BLaER1 (cell line): ENCODE measurements at regions not wholly inside any gene's neighbourhood (a gene's known extent, or its start where the extent isn't known, plus 50 kb on each side); places are given as distances from the start of the nearest gene placed in this dataset.
"Not testable (repeated sequence)": the region's sequence is repeated elsewhere in the genome, so short reads cannot be mapped to it uniquely, and the experiment has no call there.

Source experiments
- H3K27ac ChIP-seq: shearing (Covaris generic); formaldehyde crosslinking; 2 replicates; pipeline ENCODE4 v1.8.1; 2022
- H3K27me3 ChIP-seq: shearing (Covaris generic); formaldehyde crosslinking; 2 replicates; pipeline ENCODE4 v1.8.1; 2022
- H3K36me3 ChIP-seq: shearing (Covaris generic); formaldehyde crosslinking; 2 replicates; pipeline ENCODE4 v1.8.1; 2022
- H3K4me1 ChIP-seq: shearing (Covaris generic); formaldehyde crosslinking; 2 replicates; pipeline ENCODE4 v1.8.1; 2022
- H3K4me2 ChIP-seq: shearing (Covaris generic); formaldehyde crosslinking; 2 replicates; pipeline ENCODE4 v1.8.1; 2022
- H3K4me3 ChIP-seq: shearing (Covaris generic); formaldehyde crosslinking; 2 replicates; pipeline ENCODE4 v1.8.1; 2022
- H3K9ac ChIP-seq: shearing (Covaris generic); formaldehyde crosslinking; 2 replicates; pipeline ENCODE4 v1.8.1; 2022
- H3K9me3 ChIP-seq: shearing (Covaris generic); formaldehyde crosslinking; 2 replicates; pipeline ENCODE4 v1.8.1; 2022
- H4K20me1 ChIP-seq: shearing (Covaris generic); formaldehyde crosslinking; 2 replicates; pipeline ENCODE4 v1.8.1; 2022
- Cebpa-rat ChIP-seq: shearing (Covaris generic); IDR thresholded peaks from 2 replicates; pipeline ENCODE4 v1.8.1; 2022

DNA sequence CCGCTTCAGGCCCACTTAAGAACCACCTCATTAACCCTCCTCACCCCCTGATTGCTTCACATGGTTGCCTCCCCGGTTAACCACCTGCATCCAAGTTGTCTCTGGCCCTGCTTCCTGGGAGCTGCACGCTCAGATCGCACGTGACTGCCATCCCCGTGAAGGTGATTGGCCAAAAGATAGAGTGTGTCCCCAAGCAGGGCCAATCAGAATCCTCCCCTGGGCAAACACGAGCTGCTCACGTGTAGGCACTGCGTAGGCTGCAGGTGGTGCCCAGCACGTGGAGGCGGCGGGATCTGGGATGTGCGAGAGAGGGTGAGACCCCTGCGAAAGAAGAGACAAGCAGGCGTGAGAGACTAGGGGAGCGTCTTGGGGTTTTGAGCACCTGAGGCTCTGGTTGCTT lies 111.8 kb upstream of the CRHR1 start:
- TF ChIP-seq Cebpa-rat: no peak
- no peak overlapping the region for H3K4me2 ChIP-seq
- H3K4me3 ChIP-seq: no peak overlapping the region
- no peaks in the 10 kb centered on the region for H4K20me1 ChIP-seq
- no peak overlapping the region for H3K27ac ChIP-seq
- H3K9me3 ChIP-seq: no peaks in the 10 kb centered on the region
- H3K27me3 ChIP-seq: no peaks in the 10 kb centered on the region
- H3K9ac ChIP-seq: no peak overlapping the region
- no peaks in the 10 kb centered on the region for H3K4me1 ChIP-seq
- no peaks in the 10 kb centered on the region for H3K36me3 ChIP-seq

DNA sequence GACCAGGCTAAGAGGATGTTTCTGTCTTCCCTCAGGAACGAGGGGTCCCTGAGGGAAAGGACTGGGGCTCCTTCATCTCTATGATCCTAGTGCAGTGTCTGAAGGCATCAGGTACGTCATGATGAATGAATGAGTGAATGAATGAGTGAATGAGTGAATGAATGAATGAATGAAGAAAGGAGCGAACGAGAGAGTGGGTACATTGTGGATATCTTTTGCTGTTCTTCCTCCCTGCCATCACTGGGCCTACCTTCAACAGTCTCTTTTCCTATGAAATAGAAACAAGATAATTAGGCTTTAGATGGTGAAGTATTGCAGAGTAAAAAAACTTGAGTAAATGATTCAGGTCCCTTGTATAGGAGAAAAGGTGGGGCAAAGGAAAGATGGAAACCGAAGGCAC lies 111.3 kb upstream of the CRHR1 start:
- H3K27ac ChIP-seq: no peak overlapping the region
- H4K20me1 ChIP-seq: no peaks in the 10 kb centered on the region
- H3K36me3 ChIP-seq: no peaks in the 10 kb centered on the region
- H3K9me3 ChIP-seq: no peaks in the 10 kb centered on the region
- no peak for TF ChIP-seq Cebpa-rat
- no peak overlapping the region for H3K4me3 ChIP-seq
- H3K4me1 ChIP-seq: no peaks in the 10 kb centered on the region
- no peak overlapping the region for H3K4me2 ChIP-seq
- no peak overlapping the region for H3K9ac ChIP-seq
- no peaks in the 10 kb centered on the region for H3K27me3 ChIP-seq

DNA sequence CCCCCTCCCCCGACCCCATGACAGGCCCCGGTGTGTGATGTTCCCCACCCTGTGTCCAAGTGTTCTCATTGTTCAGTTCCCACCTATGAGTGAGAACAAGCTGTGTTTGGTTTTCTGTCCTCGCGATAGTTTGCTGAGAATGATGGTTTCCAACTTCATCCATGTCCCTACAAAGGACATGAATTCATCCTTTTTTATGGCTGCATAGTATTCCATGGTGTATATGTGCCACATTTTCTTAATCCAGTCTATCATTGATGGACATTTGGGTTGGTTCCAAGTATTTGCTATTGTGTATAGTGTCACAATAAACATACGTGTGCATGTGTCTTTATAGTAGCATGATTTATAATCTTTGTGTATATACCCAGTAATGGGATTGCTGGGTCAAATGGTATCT lies 110.4 kb upstream of the CRHR1 start:
- H3K27ac ChIP-seq, H4K20me1 ChIP-seq, H3K4me3 ChIP-seq, H3K9ac ChIP-seq, H3K27me3 ChIP-seq, H3K9me3 ChIP-seq, H3K4me1 ChIP-seq, H3K4me2 ChIP-seq, H3K36me3 ChIP-seq: not testable (repeated sequence)

DNA sequence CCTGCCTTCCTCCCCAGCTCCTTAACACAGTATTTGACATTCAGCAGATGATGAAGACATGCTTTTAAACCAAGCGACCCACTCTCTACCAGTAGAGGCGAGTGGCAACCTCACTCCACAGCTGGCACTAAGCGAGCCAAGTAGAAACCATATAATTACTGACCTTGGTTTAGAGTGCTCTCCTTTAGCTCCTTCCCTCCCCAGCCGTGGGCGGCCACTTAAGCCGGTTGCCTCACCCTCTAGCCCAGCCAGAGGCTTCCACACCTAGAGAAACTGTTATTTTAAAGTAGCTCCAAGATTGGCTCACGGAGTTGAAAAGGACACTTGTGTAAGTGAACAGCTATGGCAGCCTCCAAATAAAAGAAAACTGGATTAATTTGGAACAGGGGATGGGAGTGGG lies 109.1 kb upstream of the CRHR1 start:
- H3K9me3 ChIP-seq: no peaks in the 10 kb centered on the region
- H4K20me1 ChIP-seq: no peaks in the 10 kb centered on the region
- no peak overlapping the region for H3K4me3 ChIP-seq
- H3K9ac ChIP-seq: no peak overlapping the region
- no peak overlapping the region for H3K27ac ChIP-seq
- H3K4me2 ChIP-seq: no peak overlapping the region
- no peaks in the 10 kb centered on the region for H3K4me1 ChIP-seq
- no peaks in the 10 kb centered on the region for H3K36me3 ChIP-seq
- no peaks in the 10 kb centered on the region for H3K27me3 ChIP-seq
- no peak for TF ChIP-seq Cebpa-rat

DNA sequence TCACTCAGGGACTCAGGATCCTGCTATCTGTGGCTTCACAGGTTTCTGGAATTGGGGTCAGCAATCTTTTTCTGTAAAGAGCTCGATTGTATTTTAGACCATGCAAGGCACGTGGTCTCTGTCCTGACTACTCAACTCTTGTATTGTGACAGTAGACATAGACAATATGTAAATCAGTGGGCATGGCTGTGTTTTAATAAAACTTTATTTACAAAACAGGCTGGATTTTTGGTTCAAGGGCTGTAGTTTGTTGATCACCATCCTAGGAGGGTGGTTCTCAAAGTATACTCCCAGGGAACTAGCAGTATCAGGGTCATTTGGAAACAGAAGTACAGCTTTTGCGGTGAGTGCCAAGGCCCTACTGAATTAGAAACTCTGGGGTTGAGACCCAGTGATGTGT lies 108.2 kb upstream of the CRHR1 start:
- H4K20me1 ChIP-seq: no peaks in the 10 kb centered on the region
- H3K4me1 ChIP-seq: no peaks in the 10 kb centered on the region
- H3K9me3 ChIP-seq: no peaks in the 10 kb centered on the region
- no peaks in the 10 kb centered on the region for H3K27me3 ChIP-seq
- no peak overlapping the region for H3K4me3 ChIP-seq
- H3K36me3 ChIP-seq: no peaks in the 10 kb centered on the region
- TF ChIP-seq Cebpa-rat: no peak
- H3K4me2 ChIP-seq: no peak overlapping the region
- no peak overlapping the region for H3K27ac ChIP-seq
- no peak overlapping the region for H3K9ac ChIP-seq

DNA sequence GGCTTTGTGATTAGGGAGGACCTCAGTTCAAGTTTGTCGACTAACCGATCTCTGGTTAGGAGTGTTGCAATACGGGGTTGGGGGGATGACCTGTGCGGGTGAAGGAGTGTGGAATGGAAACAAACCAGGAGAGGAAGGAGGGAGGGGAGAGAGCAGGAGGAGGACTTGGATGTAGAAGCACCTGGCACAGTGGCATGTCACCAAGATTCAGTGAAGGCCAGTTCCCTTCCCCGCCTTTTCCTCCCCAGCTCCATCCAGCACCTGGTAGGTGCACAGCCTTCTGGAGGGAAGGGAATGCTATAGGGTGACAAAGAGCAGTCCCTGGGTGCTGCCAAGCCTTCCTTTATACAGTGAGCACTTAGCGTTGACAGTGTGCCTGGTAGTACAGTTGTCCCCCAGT lies 107.4 kb upstream of the CRHR1 start:
- no peak overlapping the region for H3K27ac ChIP-seq

DNA sequence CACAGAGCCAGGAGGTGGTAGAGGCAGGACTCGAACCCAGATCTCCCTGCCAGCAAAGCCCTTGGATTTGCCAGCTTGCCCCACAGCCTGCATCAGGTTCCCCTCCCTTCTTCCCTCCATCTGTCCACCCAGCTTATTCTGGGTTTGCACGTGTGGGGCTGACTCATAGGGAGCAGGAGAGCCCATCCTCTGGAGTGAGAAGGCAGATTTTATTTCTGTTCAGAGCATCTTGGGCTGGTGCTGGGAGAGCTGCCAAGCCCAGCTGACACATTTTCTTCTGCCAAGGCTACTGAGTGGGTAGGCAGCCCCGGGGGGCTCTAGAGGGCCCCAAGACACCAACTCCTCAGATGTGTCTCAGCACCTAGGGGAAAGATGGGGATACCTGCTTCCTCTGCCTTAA lies 106.3 kb upstream of the CRHR1 start:
- H3K4me3 ChIP-seq: no peak overlapping the region
- no peak overlapping the region for H3K27ac ChIP-seq
- TF ChIP-seq Cebpa-rat: no peak
- no peaks in the 10 kb centered on the region for H3K27me3 ChIP-seq
- H3K36me3 ChIP-seq: no peaks in the 10 kb centered on the region
- H3K9me3 ChIP-seq: no peaks in the 10 kb centered on the region
- H3K4me1 ChIP-seq: no peaks in the 10 kb centered on the region
- H3K4me2 ChIP-seq: no peak overlapping the region
- H3K9ac ChIP-seq: no peak overlapping the region
- H4K20me1 ChIP-seq: no peaks in the 10 kb centered on the region

More for the DNA sequence above, 107.4 kb upstream of the CRHR1 start:
- H3K9me3 ChIP-seq: no peaks in the 10 kb centered on the region
- H3K4me1 ChIP-seq: no peaks in the 10 kb centered on the region
- no peaks in the 10 kb centered on the region for H4K20me1 ChIP-seq
- no peak for TF ChIP-seq Cebpa-rat
- no peak overlapping the region for H3K4me3 ChIP-seq
- no peak overlapping the region for H3K9ac ChIP-seq
- no peak overlapping the region for H3K4me2 ChIP-seq
- no peaks in the 10 kb centered on the region for H3K27me3 ChIP-seq
- no peaks in the 10 kb centered on the region for H3K36me3 ChIP-seq

DNA sequence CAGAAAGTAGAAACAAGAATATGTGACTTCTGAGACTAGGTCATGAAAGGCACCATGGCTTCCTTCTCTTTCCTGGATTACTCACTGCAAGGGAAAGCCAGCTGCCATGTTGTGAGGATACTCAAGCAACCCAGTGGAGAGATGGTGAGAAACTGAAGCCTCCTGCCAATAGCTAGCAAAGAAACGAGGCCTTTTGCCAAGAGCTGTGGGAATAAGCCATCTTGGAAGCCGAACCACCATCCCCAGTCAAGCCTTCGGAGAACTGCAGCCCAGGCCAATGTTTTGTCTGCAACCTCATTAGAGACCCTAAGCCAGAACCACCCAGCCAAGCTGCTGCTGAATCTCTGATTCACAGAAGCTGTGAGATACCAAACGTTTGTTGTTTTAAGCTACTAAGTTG lies 104.7 kb upstream of the CRHR1 start:
- no peaks in the 10 kb centered on the region for H3K36me3 ChIP-seq
- no peak for TF ChIP-seq Cebpa-rat
- no peak overlapping the region for H3K4me3 ChIP-seq
- no peak overlapping the region for H3K4me2 ChIP-seq
- no peak overlapping the region for H3K27ac ChIP-seq
- no peaks in the 10 kb centered on the region for H3K4me1 ChIP-seq
- no peaks in the 10 kb centered on the region for H4K20me1 ChIP-seq
- H3K9ac ChIP-seq: no peak overlapping the region
- no peaks in the 10 kb centered on the region for H3K9me3 ChIP-seq
- H3K27me3 ChIP-seq: no peaks in the 10 kb centered on the region

DNA sequence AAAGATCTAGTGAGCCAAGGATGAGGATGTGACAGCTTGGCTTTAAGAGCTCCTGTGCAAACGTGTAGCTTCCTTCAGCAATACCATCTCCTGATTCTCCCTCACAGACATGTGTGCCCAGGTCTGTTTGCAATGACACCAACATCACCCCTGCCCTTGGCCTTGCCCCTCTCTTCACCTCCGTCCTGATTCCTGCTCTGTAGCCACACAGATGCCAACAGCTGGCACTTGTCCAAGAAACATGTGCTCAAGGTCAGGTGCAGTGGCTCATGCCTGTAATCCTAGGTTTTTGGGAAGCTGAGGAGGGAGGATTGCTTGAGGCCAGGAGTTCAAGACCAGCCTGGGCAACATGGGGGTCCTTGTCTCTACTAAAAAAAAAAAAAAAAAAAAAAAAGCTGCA lies 103.8 kb upstream of the CRHR1 start:
- Histone ChIP-seq H3K4me2 (no peak overlapping the region), H4K20me1 (no peaks in the 10 kb centered on the region), H3K27ac (no peak overlapping the region), H3K4me1 (no peaks in the 10 kb centered on the region), H3K36me3 (no peaks in the 10 kb centered on the region), H3K9ac (no peak overlapping the region), H3K27me3 (no peaks in the 10 kb centered on the region), H3K4me3 (no peak overlapping the region), H3K9me3 (no peaks in the 10 kb centered on the region)
- TF ChIP-seq Cebpa-rat: no peak

DNA sequence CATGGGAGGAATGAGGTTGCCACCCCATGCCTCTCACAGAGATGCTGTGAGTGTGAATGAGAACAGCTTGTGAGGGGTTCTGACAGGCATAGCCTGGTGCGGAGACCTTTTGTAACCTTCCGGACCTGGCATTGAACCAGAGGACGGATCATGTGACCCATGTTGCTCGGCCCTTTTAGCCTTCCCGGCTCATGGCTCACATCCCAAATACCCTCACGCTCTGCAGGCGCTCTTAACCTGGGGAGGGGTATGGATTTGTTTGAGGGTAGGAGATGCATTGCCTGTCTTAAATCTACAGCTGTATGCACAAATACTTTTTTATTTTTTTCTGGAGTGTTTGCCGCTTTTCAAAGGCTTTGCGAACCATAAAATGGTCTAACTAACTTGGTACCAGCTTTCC lies 102.4 kb upstream of the CRHR1 start:
- H3K27me3 ChIP-seq: no peaks in the 10 kb centered on the region
- H4K20me1 ChIP-seq: no peaks in the 10 kb centered on the region
- no peak overlapping the region for H3K4me3 ChIP-seq
- H3K9ac ChIP-seq: no peak overlapping the region
- H3K27ac ChIP-seq: no peak overlapping the region
- no peak overlapping the region for H3K4me2 ChIP-seq
- no peaks in the 10 kb centered on the region for H3K36me3 ChIP-seq
- H3K4me1 ChIP-seq: no peaks in the 10 kb centered on the region
- H3K9me3 ChIP-seq: no peaks in the 10 kb centered on the region
- no peak for TF ChIP-seq Cebpa-rat

DNA sequence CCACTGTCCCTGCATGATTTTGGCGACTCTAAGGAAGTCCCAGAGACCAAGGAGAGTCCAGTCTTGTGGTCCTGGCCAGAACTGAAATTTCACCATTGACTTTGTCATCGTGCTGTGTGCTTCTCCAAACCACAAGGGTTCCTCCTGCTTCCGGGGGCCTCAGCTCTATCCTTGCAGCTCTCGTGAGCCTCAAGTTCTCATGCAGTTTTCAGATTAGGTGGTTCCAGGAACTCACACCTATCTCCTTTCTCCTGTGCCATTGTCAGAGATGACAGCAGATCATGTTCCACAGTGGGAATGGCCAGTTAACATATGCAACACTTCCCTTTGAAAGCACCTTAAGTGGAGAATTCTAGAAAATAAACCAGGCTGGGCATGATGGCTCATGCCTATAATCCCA lies 97.9 kb upstream of the CRHR1 start:
- no peak overlapping the region for H3K9ac ChIP-seq
- no peak overlapping the region for H3K4me2 ChIP-seq
- H4K20me1 ChIP-seq: no peaks in the 10 kb centered on the region
- TF ChIP-seq Cebpa-rat: no peak
- H3K27ac ChIP-seq: no peak overlapping the region
- peaks cover 5% of the 10 kb centered on the region; the same call in 1 of the 2 replicates for H3K4me1 ChIP-seq
- H3K4me3 ChIP-seq: no peak overlapping the region
- H3K27me3 ChIP-seq: no peaks in the 10 kb centered on the region
- H3K36me3 ChIP-seq: no peaks in the 10 kb centered on the region
- H3K9me3 ChIP-seq: no peaks in the 10 kb centered on the region
